Choroid plexus epithelial cell (primary cell): ENCODE measurements at regions not wholly inside any gene's neighbourhood (a gene's known extent, or its start where the extent isn't known, plus 50 kb on each side); places are given as distances from the start of the nearest gene placed in this dataset.
"Not testable (repeated sequence)": the region's sequence is repeated elsewhere in the genome, so short reads cannot be mapped to it uniquely, and the experiment has no call there.

Experiments
- DNase-seq: peaks from one replicate; pipeline ENCODE4 v3.0.0-alpha.2; 2010; ENCODE audit warnings: low read depth
- H3K4me3 ChIP-seq: 2 replicates; pipeline ENCODE4 v1.5.1; 2011; ENCODE audit warnings: low read depth, mild to moderate bottlenecking, control low read depth, low read length, moderate library complexity
- CTCF ChIP-seq: conservative IDR thresholded peaks from 2 replicates; pipeline ENCODE4 v1.5.1; 2011; ENCODE audit warnings: low read depth, mild to moderate bottlenecking, control low read depth, inconsistent platforms, low read length, moderate library complexity

DNA sequence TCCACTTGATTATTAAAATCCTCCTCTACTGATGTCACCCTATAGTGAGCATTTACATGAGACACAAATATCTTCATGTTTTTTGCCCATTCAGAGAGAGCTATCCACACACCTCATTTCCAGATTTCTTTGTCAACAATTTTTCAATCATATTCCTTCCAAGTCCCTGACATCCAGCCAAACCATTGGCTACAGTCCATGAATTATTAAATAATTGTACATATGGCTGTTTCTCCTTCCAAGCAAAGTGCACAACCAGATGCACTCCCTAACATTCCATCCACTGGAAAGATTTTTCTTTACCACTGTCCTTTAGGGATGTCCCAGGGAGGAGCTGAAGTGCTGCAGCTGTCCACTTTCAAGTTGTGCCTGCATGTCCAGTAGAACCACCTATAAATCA, 328.0 kb upstream of the MDFIC2 start:
- no peak for DNase-seq
- TF ChIP-seq CTCF, result no peak

DNA sequence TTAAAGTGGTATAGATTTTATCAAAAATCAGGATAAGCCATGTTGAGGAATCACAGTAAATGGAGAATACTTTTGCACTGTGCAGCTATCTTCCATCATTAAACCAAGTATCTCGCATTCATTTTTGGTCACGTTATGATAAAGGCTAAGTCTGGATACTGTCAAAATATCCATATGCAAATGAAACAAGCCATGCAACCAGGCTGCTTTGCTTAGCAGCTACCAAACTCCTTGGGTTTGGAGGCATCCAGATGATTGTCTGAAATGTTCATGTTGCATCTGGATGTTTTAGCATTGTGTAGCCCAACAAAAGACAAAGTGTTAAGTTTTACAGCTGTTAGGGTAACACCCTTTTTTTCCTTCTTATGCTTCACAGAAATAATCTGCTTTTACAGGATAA, 322.9 kb upstream of the MDFIC2 start:
- TF ChIP-seq CTCF, result no peak
- DNase-seq, result no peak
- H3K4me3 ChIP-seq, result no peak overlapping the region

More for the DNA sequence above, 328.0 kb upstream of the MDFIC2 start:
- H3K4me3 ChIP-seq, result no peak overlapping the region

DNA sequence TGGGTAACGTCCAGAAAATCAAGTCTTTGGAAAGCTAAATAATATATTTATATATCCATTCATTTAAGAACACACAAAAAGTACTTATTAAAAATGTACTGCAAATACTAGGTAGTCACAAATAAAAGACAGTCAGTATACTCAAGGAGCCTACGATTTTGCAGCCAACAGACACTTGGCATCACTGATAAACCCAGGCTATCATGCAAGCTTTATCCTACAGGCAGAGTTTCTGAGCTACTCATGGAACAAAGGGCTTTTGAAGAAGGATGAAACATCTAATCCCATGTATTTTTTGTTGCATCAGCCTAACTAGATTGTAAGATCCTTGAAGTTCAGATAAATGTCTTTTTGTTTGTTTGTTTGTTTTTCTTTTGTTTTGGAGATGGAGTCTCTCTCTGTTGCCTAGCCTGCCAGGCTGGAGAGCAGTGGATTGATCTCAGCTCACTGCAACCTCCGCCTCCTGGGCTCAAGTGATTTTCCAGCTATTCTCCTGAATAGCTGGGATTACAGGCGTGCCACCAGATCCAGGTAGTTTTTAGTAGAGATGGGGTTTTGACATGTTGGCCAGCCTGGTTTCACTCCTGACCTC, 319.4 kb upstream of the MDFIC2 start:
- no peak for TF ChIP-seq CTCF

DNA sequence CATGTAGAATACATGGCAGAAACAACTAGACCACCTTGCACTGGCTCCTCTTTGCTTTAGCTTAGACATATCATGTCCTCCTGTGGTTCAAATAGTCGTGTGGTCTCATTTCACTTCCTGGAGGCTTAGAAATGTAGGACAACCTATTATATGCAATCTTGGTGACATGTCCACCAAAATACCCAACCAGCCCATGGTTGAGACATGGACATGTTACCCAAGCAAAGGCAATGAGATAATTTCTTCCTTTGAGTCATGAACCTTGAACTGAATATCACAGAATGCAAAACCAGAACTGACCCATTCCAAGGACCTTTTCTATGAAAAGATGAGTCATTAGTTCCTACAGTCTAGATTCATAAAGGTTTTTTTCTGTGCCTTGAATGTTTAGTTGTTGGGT, 309.0 kb upstream of the MDFIC2 start:
- TF ChIP-seq CTCF, result no peak
- DNase-seq, result no peak
- no peak overlapping the region for H3K4me3 ChIP-seq

More for the DNA sequence above, 319.4 kb upstream of the MDFIC2 start:
- no peak for DNase-seq
- no peak overlapping the region for H3K4me3 ChIP-seq

DNA sequence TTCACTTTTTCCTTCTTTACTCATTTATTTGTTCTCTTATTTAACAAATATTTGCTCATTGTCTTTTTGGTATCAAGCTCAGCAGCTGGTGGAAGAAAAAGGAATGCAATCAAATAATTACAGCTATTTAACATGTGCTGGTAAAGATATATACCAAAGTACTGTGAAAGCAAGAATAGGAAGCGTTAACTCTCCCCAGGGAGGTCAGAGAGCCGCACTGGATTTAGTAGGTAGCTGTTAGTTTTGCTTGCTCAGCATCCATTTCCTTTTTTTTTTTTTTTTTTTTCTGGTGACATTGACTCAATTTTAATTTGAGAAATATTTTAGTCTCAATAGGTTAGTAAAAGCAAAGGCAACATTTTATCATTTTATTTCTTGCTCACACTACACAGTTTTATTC, 308.5 kb upstream of the MDFIC2 start:
- H3K4me3 ChIP-seq, result no peak overlapping the region
- TF ChIP-seq CTCF, result no peak
- no peak for DNase-seq

- no peak overlapping the region for H3K4me3 ChIP-seq
- no peak for TF ChIP-seq CTCF
- DNase-seq, result no peak
These were observed 307.9 kb upstream of the MDFIC2 start for GRCh38 chr3:70620367-70620766.

DNA sequence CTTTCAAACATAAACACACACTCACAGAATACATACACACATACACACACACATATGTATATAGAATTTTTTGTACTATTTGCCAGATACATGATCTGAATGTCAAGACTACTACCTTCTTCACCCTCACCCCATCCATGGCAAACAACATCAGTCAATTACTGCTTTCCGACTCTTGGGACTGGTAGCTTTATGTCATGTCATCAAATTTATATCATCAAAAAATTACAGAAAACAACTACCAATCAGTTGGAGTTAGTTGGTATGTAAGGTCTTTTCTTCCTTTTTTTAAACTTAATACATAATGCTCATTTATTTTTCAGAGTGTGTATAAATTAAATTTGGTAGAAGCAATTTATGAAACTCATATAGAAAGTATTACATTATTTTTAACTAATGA, 305.7 kb upstream of the MDFIC2 start:
- no peak for TF ChIP-seq CTCF
- no peak for DNase-seq
- no peak overlapping the region for H3K4me3 ChIP-seq

DNA sequence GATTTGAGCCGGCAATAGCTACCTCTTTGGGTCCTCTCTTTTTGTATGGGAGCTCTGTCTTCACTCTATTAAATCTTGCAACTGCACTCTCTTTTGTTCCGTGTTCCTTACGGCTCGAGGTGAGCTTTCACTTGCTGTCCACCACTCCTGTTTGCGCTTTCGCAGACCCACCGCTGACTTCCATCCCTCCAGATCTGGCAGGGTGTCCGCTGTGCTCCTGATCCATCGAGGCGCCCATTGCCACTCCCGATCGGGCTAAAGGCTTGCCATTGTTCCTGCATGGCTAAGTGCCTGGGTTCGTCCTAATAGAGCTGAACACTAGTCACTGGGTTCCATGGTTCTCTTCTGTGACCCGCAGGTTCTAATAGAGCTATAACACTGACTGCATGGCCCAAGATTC, 304.9 kb upstream of the MDFIC2 start:
- DNase-seq, H3K4me3 ChIP-seq: not testable (repeated sequence)
